ENCODE measurements at regions not wholly inside any gene's neighbourhood (a gene's known extent, or its start where the extent isn't known, plus 50 kb on each side); places are given as distances from the start of the nearest gene placed in this dataset.
"Not testable (repeated sequence)": the region's sequence is repeated elsewhere in the genome, so short reads cannot be mapped to it uniquely, and the experiment has no call there.

GRCh38 chr5:72721844-72722243, 94.6 kb upstream of the TNPO1 start:
- H3K36me3 ChIP-seq, result no peaks in the 10 kb centered on the region
- no peaks in the 10 kb centered on the region for H3K27me3 ChIP-seq
- no peaks in the 10 kb centered on the region for H3K4me1 ChIP-seq
- no peaks in the 10 kb centered on the region for H3K9me3 ChIP-seq
- H3K4me3 ChIP-seq, result no peak overlapping the region
- H3K9ac ChIP-seq, result no peak overlapping the region
- H3K27ac ChIP-seq, result no peak overlapping the region
- no peak overlapping the region for H3K4me2 ChIP-seq
- H4K20me1 ChIP-seq, result no peaks in the 10 kb centered on the region
- no peak for TF ChIP-seq Cebpa-rat (IDR thresholded peaks at IDR 0.05)

- H3K9ac ChIP-seq, result no peak overlapping the region
- no peaks in the 10 kb centered on the region for H4K20me1 ChIP-seq
- H3K27me3 ChIP-seq, result no peaks in the 10 kb centered on the region
- no peak overlapping the region for H3K4me3 ChIP-seq
- no peak for TF ChIP-seq Cebpa-rat (IDR thresholded peaks at IDR 0.05)
- H3K4me2 ChIP-seq, result no peak overlapping the region
- no peaks in the 10 kb centered on the region for H3K9me3 ChIP-seq
- H3K36me3 ChIP-seq, result no peaks in the 10 kb centered on the region
- no peak overlapping the region for H3K27ac ChIP-seq
- H3K4me1 ChIP-seq, result no peaks in the 10 kb centered on the region
These were observed 96.3 kb upstream of the TNPO1 start for GRCh38 chr5:72720205-72720604.

- no peak overlapping the region for H3K4me3 ChIP-seq
- no peaks in the 10 kb centered on the region for H3K36me3 ChIP-seq
- no peaks in the 10 kb centered on the region for H4K20me1 ChIP-seq
- no peak overlapping the region for H3K9ac ChIP-seq
- H3K27ac ChIP-seq, result no peak overlapping the region
- no peaks in the 10 kb centered on the region for H3K27me3 ChIP-seq
- no peak overlapping the region for H3K4me2 ChIP-seq
- TF ChIP-seq Cebpa-rat (IDR thresholded peaks at IDR 0.05), result no peak
- no peaks in the 10 kb centered on the region for H3K4me1 ChIP-seq
- H3K9me3 ChIP-seq, result peaks cover 19% of the 10 kb centered on the region
These were observed 105.1 kb upstream of the TNPO1 start for GRCh38 chr5:72711351-72711750.

GRCh38 chr5:72709341-72709740, 107.1 kb upstream of the TNPO1 start:
- TF ChIP-seq Cebpa-rat (IDR thresholded peaks at IDR 0.05), result no peak
- Histone ChIP-seq H3K9me3 (peaks cover 19% of the 10 kb centered on the region), H3K4me2 (no peak overlapping the region), H3K4me3 (no peak overlapping the region), H3K9ac (no peak overlapping the region), H4K20me1 (no peaks in the 10 kb centered on the region), H3K27ac (no peak overlapping the region), H3K27me3 (no peaks in the 10 kb centered on the region), H3K4me1 (no peaks in the 10 kb centered on the region), H3K36me3 (no peaks in the 10 kb centered on the region)

- H3K4me2 ChIP-seq, result no peak overlapping the region
- H3K9ac ChIP-seq, result no peak overlapping the region
- H3K4me1 ChIP-seq, result no peaks in the 10 kb centered on the region
- no peaks in the 10 kb centered on the region for H4K20me1 ChIP-seq
- H3K9me3 ChIP-seq, result peaks cover 19% of the 10 kb centered on the region
- no peaks in the 10 kb centered on the region for H3K36me3 ChIP-seq
- TF ChIP-seq Cebpa-rat (IDR thresholded peaks at IDR 0.05), result no peak
- H3K27ac ChIP-seq, result no peak overlapping the region
- no peak overlapping the region for H3K4me3 ChIP-seq
- H3K27me3 ChIP-seq, result no peaks in the 10 kb centered on the region
These were observed 111.3 kb upstream of the TNPO1 start for GRCh38 chr5:72705178-72705577.

- H4K20me1 ChIP-seq, result no peaks in the 10 kb centered on the region
- no peaks in the 10 kb centered on the region for H3K36me3 ChIP-seq
- peaks cover 13% of the 10 kb centered on the region for H3K9me3 ChIP-seq
- no peak overlapping the region for H3K4me3 ChIP-seq
- no peaks in the 10 kb centered on the region for H3K27me3 ChIP-seq
- H3K4me1 ChIP-seq, result no peaks in the 10 kb centered on the region
- no peak overlapping the region for H3K27ac ChIP-seq
- H3K9ac ChIP-seq, result no peak overlapping the region
- H3K4me2 ChIP-seq, result no peak overlapping the region
- TF ChIP-seq Cebpa-rat (IDR thresholded peaks at IDR 0.05), result no peak
These were observed 112.6 kb upstream of the TNPO1 start for GRCh38 chr5:72703876-72704275.

- no peak for TF ChIP-seq Cebpa-rat (IDR thresholded peaks at IDR 0.05)
- Histone ChIP-seq H3K4me2 (no peak overlapping the region), H3K4me1 (no peaks in the 10 kb centered on the region)
These were observed 113.5 kb upstream of the TNPO1 start for GRCh38 chr5:72702881-72703434.

GRCh38 chr5:72702105-72702504, 114.4 kb upstream of the TNPO1 start:
- not testable (repeated sequence) for H3K4me2 ChIP-seq, H3K4me3 ChIP-seq, H3K36me3 ChIP-seq, H3K9ac ChIP-seq, H3K4me1 ChIP-seq, H3K27ac ChIP-seq, H3K27me3 ChIP-seq, H3K9me3 ChIP-seq, H4K20me1 ChIP-seq

More at GRCh38 chr5:72702881-72703434, 113.5 kb upstream of the TNPO1 start:
- Histone ChIP-seq H3K4me3 (no peak overlapping the region), H3K9me3 (peaks cover 4% of the 10 kb centered on the region), H4K20me1 (no peaks in the 10 kb centered on the region), H3K9ac (no peak overlapping the region), H3K27me3 (no peaks in the 10 kb centered on the region), H3K36me3 (no peaks in the 10 kb centered on the region), H3K27ac (no peak overlapping the region)

GRCh38 chr5:72698481-72698880, 118.0 kb upstream of the TNPO1 start:
- H3K9ac ChIP-seq, result no peak overlapping the region
- no peaks in the 10 kb centered on the region for H4K20me1 ChIP-seq
- H3K27me3 ChIP-seq, result no peaks in the 10 kb centered on the region
- H3K27ac ChIP-seq, result no peak overlapping the region
- no peak overlapping the region for H3K4me2 ChIP-seq
- H3K4me3 ChIP-seq, result no peak overlapping the region
- no peaks in the 10 kb centered on the region for H3K4me1 ChIP-seq
- no peaks in the 10 kb centered on the region for H3K36me3 ChIP-seq
- TF ChIP-seq Cebpa-rat (IDR thresholded peaks at IDR 0.05), result no peak
- no peaks in the 10 kb centered on the region for H3K9me3 ChIP-seq

GRCh38 chr5:72697622-72698021, 118.8 kb upstream of the TNPO1 start:
- Histone ChIP-seq H3K27ac (no peak overlapping the region), H3K4me2 (no peak overlapping the region), H3K4me3 (no peak overlapping the region), H3K36me3 (no peaks in the 10 kb centered on the region), H3K4me1 (no peaks in the 10 kb centered on the region), H3K9me3 (no peaks in the 10 kb centered on the region), H3K27me3 (no peaks in the 10 kb centered on the region), H3K9ac (no peak overlapping the region), H4K20me1 (no peaks in the 10 kb centered on the region)
- no peak for TF ChIP-seq Cebpa-rat (IDR thresholded peaks at IDR 0.05)

GRCh38 chr5:72695659-72696058, 120.8 kb upstream of the TNPO1 start:
- no peak overlapping the region for H3K4me2 ChIP-seq
- H3K4me3 ChIP-seq, result no peak overlapping the region
- H3K4me1 ChIP-seq, result no peaks in the 10 kb centered on the region
- H3K9me3 ChIP-seq, result no peaks in the 10 kb centered on the region
- no peaks in the 10 kb centered on the region for H3K36me3 ChIP-seq
- H3K9ac ChIP-seq, result no peak overlapping the region
- no peak overlapping the region for H3K27ac ChIP-seq
- H3K27me3 ChIP-seq, result no peaks in the 10 kb centered on the region
- H4K20me1 ChIP-seq, result no peaks in the 10 kb centered on the region
- no peak for TF ChIP-seq Cebpa-rat (IDR thresholded peaks at IDR 0.05)
